BJ (cell line): ENCODE measurements at regions not wholly inside any gene's neighbourhood (a gene's known extent, or its start where the extent isn't known, plus 50 kb on each side); places are given as distances from the start of the nearest gene placed in this dataset.

ENCODE experiments used
- CTCF ChIA-PET: fragments of 350-600 bp; formaldehyde crosslinking; extraction: SDS; loops from one replicate; lab custom pipeline; 2021; ENCODE audit warnings: antibody characterized with exemption, inconsistent platforms; lab: Yijun Ruan, JAX
- POLR2A ChIA-PET: fragments of 300-600 bp; sonication (Branson Sonifier 250); formaldehyde crosslinking; extraction: SDS; loops from one replicate; lab custom pipeline; 2021; ENCODE audit warnings: antibody characterized with exemption; lab: Charles Lee
- DNase-seq: peaks from one replicate; pipeline ENCODE4 v3.0.0-alpha.2; 2011; ENCODE audit warnings: low read depth
- H3K27me3 ChIP-seq: 2 replicates; pipeline ENCODE4 v1.6.0; 2011; ENCODE audit warnings: low read length; ENCODE audit not compliant: control insufficient read depth, insufficient read depth
- H3K36me3 ChIP-seq: 2 replicates; pipeline ENCODE4 v1.5.1; 2011; ENCODE audit warnings: low read length; ENCODE audit not compliant: control insufficient read depth, insufficient read depth
- H3K4me3 ChIP-seq: 2 replicates; pipeline ENCODE4 v1.5.1; 2011; ENCODE audit warnings: low read depth, mild to moderate bottlenecking, control low read depth, low read length
- TF ChIP-seq, protein P1 (sequence below): IDR thresholded peaks from 2 replicates; pipeline ENCODE4 v1.5.1; 2011; ENCODE audit warnings: low read depth, mild to moderate bottlenecking, control low read depth, inconsistent platforms, low read length, moderate library complexity; ENCODE audit not compliant: insufficient read depth

DNA sequence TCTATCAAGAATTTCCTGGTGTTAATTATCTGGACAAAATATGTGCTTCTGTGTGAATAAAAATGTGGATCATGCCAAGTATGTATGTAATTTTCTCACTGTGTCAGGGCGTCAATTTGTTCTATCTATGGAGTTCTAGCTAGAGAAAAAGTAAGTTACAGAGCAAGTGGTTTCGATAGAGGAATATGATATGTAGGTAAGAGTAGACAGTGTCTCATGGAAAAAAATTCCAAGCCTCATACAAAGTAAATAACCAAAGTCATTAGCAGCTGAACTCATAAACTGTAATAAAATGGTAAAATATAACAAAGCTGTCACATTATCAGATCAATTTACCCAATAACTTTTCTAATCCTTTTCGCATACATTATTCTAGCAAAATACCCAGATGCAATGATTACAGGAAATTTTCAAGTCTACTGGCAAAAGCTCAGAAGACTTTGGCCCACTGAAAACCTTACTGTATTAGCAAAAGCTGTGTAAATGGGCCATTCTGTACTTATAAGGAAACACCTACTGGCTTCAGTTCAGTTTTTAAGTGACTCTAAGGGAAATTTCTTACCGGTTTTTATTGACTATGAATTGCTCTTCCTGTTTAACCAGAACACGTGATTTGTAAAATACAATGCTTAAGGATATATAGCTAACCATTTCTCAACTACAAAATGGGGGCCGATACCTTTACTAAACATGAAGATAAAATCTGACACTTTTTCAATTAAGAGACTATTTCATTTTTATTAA lies 121.0 kb upstream of the ARSJ start:
- POLR2A ChIA-PET: no interaction called here
- Histone ChIP-seq H3K36me3 (no peaks in the 10 kb centered on the region), H3K27me3 (no peaks in the 10 kb centered on the region), H3K4me3 (no peak overlapping the region)
- CTCF ChIA-PET: interaction anchor here (0.5 kb wide), 1 partner anchor 30 kb away, joined by 3 read pairs; no protein-coding TSS in a partner anchor
- TF ChIP-seq, protein P1, sequence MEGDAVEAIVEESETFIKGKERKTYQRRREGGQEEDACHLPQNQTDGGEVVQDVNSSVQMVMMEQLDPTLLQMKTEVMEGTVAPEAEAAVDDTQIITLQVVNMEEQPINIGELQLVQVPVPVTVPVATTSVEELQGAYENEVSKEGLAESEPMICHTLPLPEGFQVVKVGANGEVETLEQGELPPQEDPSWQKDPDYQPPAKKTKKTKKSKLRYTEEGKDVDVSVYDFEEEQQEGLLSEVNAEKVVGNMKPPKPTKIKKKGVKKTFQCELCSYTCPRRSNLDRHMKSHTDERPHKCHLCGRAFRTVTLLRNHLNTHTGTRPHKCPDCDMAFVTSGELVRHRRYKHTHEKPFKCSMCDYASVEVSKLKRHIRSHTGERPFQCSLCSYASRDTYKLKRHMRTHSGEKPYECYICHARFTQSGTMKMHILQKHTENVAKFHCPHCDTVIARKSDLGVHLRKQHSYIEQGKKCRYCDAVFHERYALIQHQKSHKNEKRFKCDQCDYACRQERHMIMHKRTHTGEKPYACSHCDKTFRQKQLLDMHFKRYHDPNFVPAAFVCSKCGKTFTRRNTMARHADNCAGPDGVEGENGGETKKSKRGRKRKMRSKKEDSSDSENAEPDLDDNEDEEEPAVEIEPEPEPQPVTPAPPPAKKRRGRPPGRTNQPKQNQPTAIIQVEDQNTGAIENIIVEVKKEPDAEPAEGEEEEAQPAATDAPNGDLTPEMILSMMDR: no peak
- no peak for DNase-seq

DNA sequence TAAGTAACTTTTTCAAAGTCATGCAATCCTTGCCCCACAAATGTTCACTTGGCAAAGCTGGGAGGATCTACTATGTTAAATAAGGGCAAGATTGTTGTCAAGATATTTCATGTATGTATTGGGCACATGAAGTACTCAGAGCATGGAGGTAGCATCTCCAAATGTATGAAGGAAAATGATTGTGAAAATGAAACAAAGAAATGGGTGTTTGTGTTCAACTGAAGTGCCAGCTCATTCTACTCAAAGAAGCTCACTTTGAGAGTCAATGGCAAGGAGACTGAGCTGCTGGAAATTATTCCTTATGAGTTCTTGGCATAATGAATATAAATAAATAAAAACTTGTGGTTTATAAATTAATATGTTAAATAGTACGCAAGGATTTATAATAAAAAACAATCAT lies 124.5 kb upstream of the ARSJ start:
- ChIA-PET CTCF (no interaction called here), POLR2A (interaction anchor here (0.6 kb wide), 1 partner anchor 10 kb away, joined by 3 read pairs; no protein-coding TSS in a partner anchor)
- H3K4me3 ChIP-seq: no peak overlapping the region
- no peaks in the 10 kb centered on the region for H3K27me3 ChIP-seq
- DNase-seq: no peak
- no peaks in the 10 kb centered on the region for H3K36me3 ChIP-seq
- TF ChIP-seq, protein P1: no peak

DNA sequence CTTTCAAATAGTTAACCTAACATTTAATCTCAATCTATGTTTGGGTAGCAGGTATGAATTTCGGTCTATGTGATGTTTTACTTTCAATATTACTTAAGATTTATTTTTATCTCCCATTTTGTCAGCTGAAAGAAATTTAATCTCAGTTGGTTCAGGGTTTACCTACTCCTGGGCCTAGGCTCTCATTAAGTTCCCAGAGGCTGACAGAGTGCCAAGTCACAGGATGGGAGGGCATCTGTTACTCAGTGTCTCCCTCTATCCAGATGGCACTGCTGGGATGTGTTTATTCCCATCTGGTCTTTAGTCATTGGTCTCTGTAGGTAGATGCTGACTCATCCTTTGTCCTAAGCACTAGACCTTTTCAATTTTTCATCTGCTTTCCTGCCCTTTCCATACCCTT lies 129.4 kb upstream of the ARSJ start:
- POLR2A ChIA-PET: no interaction called here

DNA sequence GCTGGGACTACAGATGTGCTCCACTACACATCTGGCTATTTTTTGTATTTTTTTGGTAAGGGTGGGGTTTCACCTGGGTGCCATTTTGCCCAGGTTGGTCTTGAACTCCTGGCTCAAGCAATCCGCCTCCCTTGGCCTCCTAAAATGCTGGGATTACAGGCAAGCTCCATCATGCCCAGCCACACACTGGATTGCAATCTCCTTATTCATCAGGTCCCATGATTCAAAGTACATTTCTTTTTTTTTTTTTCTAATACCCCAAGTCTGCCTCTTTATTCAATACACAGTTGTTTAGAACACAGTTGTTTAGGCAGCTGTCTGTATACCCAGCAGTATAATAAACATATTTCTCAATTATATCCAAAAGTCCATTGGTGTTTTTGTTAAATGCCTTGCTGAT lies 130.3 kb upstream of the ARSJ start:
- TF ChIP-seq, protein P1: no peak
- ChIA-PET CTCF (no interaction called here), POLR2A (no interaction called here)
- no peak for DNase-seq
- H3K27me3 ChIP-seq: no peaks in the 10 kb centered on the region
- no peaks in the 10 kb centered on the region for H3K36me3 ChIP-seq
- no peak overlapping the region for H3K4me3 ChIP-seq

More for the DNA sequence above, 129.4 kb upstream of the ARSJ start:
- no peaks in the 10 kb centered on the region for H3K27me3 ChIP-seq
- H3K4me3 ChIP-seq: no peak overlapping the region
- TF ChIP-seq, protein P1: no peak
- DNase-seq: no peak
- CTCF ChIA-PET: no interaction called here
- no peaks in the 10 kb centered on the region for H3K36me3 ChIP-seq

DNA sequence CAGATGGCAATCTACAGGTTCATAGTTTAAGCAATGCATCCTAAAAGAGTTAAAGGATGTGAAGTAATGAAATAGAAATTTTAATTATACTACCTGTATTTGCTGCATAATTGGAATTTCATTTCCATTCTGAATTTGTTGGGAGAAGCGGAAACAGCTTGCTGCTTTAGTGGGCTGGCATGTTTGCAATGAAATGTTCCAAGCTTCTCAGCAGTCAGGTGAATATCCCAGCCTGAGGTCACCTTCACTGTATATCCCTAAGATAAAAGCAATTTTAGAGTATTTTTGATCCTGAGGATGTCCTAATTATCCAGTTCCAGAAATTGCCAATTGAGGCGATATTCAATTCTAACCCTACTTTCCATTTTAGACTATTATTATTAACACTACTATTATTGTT lies 136.1 kb upstream of the ARSJ start:
- ChIA-PET CTCF (no interaction called here), POLR2A (no interaction called here)
- TF ChIP-seq, protein P1: no peak
- Histone ChIP-seq H3K27me3 (no peaks in the 10 kb centered on the region), H3K36me3 (no peaks in the 10 kb centered on the region), H3K4me3 (no peak overlapping the region)
- no peak for DNase-seq
